IPS-18c (cell line): ENCODE measurements at regions not wholly inside any gene's neighbourhood (a gene's known extent, or its start where the extent isn't known, plus 50 kb on each side); places are given as distances from the start of the nearest gene placed in this dataset.
"Not testable (repeated sequence)": the region's sequence is repeated elsewhere in the genome, so short reads cannot be mapped to it uniquely, and the experiment has no call there.

Experiments used
- H3K4me3 ChIP-seq: 2 replicates; pipeline ENCODE4 v1.7.0; 2013; ENCODE audit warnings: low read depth, mild to moderate bottlenecking, low read length, moderate library complexity; ENCODE audit not compliant: insufficient read depth
- H3K9me3 ChIP-seq: one replicate; pipeline ENCODE4 v1.6.1; 2013; ENCODE audit warnings: mild to moderate bottlenecking, low read length, moderate library complexity; ENCODE audit not compliant: control insufficient read depth, insufficient read depth

GRCh38 chr12:111283521-111283920 is 85.4 kb downstream of the PHETA1 start:
- no peaks in the 10 kb centered on the region for H3K9me3 ChIP-seq
- H3K4me3 ChIP-seq = no peak overlapping the region

DNA sequence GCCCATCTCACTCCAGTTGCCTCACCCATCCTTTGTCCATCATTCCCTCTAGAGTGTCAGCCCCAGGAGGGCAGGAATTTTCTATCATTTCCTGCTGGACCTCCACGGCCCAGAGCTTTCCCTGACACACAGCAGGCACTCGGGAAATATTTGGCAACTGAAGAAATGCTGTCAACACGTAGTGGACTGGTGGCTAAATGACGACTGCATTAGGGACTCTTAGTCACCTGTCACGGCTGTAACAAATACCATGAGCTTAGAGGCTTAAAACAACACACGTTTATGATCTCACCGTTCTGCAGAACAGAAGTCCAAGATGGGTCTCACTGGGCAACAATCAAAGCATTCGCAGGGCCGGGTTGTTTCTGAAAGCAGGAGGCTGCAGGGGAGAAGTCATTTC is 91.3 kb downstream of the PHETA1 start:
- Histone ChIP-seq H3K9me3 (no peaks in the 10 kb centered on the region), H3K4me3 (no peak overlapping the region)

DNA sequence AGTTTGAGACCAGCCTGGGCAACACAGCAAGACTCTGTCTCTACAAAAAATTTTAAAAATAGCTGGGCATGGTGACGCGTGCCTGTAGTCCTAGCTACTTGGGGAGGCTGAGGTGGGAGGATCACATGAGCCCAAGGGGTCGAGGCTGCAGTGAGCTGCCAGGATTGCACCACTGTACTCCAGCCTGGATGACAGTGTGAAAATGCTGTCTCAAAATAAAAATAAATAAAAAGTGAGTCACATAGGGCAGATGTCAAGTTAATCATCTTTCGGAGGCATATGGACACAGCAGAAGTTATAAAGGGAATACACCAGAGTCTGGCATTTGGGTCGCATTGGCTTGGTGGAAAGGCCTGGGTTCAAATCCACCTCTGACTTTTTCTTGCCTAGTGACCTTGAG is 92.7 kb downstream of the PHETA1 start:
- Histone ChIP-seq H3K4me3 (no peak overlapping the region), H3K9me3 (no peaks in the 10 kb centered on the region)

- Histone ChIP-seq H3K4me3 (no peak overlapping the region), H3K9me3 (no peaks in the 10 kb centered on the region)
Measured at GRCh38 chr12:111275308-111275707, 93.6 kb downstream of the PHETA1 start.

GRCh38 chr12:111274777-111275176 is 94.1 kb downstream of the PHETA1 start:
- no peaks in the 10 kb centered on the region for H3K9me3 ChIP-seq
- H3K4me3 ChIP-seq = no peak overlapping the region

DNA sequence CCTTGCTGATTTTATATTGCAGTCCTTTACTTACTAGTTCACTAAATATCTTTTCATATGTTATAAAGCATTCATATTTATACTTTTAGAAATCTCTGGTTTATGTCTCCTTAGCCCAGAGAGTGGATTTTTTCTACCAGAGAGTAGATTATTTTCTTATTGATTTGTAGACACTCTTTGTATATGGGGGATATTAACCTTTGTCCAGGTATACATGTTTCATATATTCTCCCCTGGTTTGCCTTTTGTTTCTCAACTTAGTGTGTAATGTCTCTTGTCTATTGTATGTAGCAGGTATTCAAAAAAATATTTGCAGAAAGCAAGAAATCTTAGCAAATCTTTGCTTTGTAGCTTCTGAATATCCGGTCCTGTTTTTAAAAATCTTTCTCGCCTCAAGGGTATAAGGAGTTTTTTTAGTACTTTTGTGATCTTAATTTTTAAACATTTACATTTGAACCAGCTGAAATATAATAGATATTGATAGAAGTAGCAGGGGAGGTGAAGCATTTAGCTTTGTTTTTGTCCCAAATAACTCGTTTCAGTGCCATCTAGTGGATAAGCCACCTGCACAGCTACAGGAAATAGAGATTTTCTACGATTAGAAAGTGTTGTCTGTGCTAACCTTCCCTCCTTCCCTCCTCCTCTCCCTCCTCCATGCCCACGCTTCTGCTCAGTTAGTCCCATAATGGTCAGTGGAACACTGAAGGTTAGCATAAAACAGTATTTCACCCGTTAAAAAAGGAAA is 97.0 kb downstream of the PHETA1 start:
- no peak overlapping the region for H3K4me3 ChIP-seq
- H3K9me3 ChIP-seq = no peaks in the 10 kb centered on the region

DNA sequence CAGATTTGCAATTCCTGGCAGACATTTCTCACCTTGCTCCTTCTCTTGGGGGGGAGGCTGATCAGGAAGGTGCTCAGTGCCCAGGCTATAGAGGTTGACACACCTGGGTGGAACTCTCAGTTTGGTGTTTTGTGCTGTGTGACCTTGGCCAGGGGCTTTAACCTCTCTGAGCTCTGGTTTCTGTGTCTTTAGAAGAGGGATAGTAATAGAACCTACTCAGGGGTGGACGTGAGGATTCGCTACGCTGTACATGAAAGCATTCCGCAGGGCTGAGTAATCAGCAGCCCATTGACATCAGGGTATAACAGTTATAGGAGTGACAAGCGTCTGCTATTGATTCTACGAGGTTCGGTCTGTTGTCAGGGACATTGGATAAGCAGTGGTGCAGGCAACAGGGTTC is 98.1 kb downstream of the PHETA1 start:
- H3K4me3 ChIP-seq = no peak overlapping the region
- H3K9me3 ChIP-seq = no peaks in the 10 kb centered on the region

GRCh38 chr12:111270239-111270638 is 98.7 kb downstream of the PHETA1 start:
- no peaks in the 10 kb centered on the region for H3K9me3 ChIP-seq
- no peak overlapping the region for H3K4me3 ChIP-seq

GRCh38 chr12:111269718-111270117 is 99.2 kb downstream of the PHETA1 start:
- Histone ChIP-seq H3K4me3 (no peak overlapping the region), H3K9me3 (no peaks in the 10 kb centered on the region)

- Histone ChIP-seq H3K9me3 (no peaks in the 10 kb centered on the region), H3K4me3 (no peak overlapping the region)
Measured at GRCh38 chr12:111268738-111269572, 99.9 kb downstream of the PHETA1 start.

DNA sequence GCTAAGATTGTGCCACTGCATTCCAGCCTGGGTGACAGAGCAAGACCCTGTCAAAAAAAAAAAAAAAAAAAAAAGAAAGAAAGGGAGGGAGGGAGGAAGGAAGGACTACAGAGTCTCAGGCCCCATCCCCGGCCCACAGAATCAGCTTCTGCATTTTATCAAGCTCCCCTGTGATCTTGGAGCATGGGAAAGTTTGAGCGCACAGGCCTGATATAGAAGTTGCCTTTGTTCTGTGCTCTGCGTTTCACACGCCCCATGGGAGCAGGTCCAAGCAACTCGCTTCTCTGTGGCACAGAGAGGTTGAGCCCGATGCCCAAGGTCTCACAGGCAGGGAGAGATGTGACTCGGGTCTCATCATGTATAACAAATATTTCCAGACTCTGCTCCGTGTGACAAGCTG is 101.8 kb downstream of the PHETA1 start:
- no peak overlapping the region for H3K4me3 ChIP-seq
- H3K9me3 ChIP-seq = no peaks in the 10 kb centered on the region

- H3K9me3 ChIP-seq = no peaks in the 10 kb centered on the region
- H3K4me3 ChIP-seq = no peak overlapping the region
Measured at GRCh38 chr12:111261911-111262676, 106.8 kb downstream of the PHETA1 start.

GRCh38 chr12:111260732-111261131 is 108.2 kb downstream of the PHETA1 start:
- Histone ChIP-seq H3K4me3 (no peak overlapping the region), H3K9me3 (no peaks in the 10 kb centered on the region)

- H3K9me3 ChIP-seq = no peaks in the 10 kb centered on the region
- no peak overlapping the region for H3K4me3 ChIP-seq
Measured at GRCh38 chr12:111259231-111259630, 109.7 kb downstream of the PHETA1 start.

DNA sequence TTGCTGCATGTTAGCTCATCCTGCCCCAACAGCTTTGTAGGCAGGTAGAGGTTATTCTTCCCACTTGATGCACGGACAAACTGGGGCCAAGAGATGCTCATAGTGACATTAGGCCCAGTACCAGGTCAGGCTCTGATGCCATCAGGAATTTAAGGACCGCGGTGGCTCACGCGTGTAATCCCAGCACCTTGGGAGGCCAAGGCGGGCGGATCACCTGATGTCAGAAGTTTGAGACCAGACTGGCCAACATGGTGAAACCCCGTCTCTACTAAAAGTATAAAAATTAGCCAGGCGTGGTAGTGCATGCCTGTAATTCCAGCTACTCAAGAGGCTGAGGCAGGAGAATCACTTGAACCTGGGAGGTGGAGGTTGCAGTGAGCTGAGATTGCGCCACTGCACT is 110.8 kb downstream of the PHETA1 start:
- H3K9me3 ChIP-seq, H3K4me3 ChIP-seq: not testable (repeated sequence)

GRCh38 chr12:111257435-111257902 is 111.4 kb downstream of the PHETA1 start:
- Histone ChIP-seq H3K9me3 (no peaks in the 10 kb centered on the region), H3K4me3 (no peak overlapping the region)

DNA sequence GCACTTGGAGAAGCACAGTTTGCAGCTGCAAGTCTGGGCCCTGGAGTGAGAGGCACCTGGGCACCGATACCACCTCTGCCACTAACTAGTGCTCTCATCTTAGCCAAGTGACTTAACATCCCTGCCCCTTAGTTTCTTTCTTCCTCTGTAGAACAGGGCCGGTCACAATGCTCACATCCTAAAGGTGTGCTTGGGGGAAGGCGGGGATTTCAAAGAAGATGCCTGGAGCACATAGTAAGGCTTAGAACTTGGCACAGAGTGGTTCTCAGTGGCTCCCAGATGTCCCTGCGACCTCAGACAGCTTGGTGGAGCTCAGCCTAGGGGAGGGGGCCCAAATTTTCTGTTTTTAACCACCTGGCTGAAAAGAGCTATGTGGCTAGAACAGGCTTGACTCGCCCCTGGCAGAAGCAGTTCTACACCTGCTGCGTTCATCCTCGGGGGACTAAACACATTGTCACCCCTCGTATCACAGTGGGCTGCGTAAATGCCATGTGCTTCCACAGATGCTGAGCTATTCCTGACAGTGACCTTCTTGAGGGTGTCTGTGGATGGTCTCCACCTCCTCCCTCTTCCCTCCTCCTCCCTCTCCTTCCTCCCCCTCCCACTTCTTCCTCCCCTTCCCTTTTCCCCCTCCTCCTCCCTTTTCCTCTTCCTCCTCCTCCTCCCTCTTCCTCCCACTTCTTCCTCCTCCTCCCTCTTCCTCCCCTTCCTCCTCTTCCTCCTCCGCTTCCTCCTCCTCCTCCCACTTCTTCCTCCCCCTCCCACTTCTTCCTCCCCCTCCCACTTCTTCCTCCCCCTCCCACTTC is 112.1 kb downstream of the PHETA1 start:
- Histone ChIP-seq H3K9me3 (no peaks in the 10 kb centered on the region), H3K4me3 (no peak overlapping the region)
